ENCODE measurements at regions not wholly inside any gene's neighbourhood (a gene's known extent, or its start where the extent isn't known, plus 50 kb on each side); places are given as distances from the start of the nearest gene placed in this dataset.

- TF ChIP-seq CTCF (IDR thresholded peaks at IDR 0.05) (no peak), POLR2AphosphoS5 (IDR thresholded peaks at IDR 0.05) (no peak), EP300 (IDR thresholded peaks at IDR 0.05) (no peak)
These were observed 95.4 kb downstream of the PJA1 start for GRCh38 chrX:69069876-69070275.

Measured in stomach (tissue), 4 donors.